Keratinocyte (primary cell): ENCODE measurements at regions not wholly inside any gene's neighbourhood (a gene's known extent, or its start where the extent isn't known, plus 50 kb on each side); places are given as distances from the start of the nearest gene placed in this dataset.

ENCODE experiments used
- CTCF ChIP-seq, 3 experiments: IDR thresholded peaks in 1 of 3; conservative IDR thresholded peaks in 1 of 3; optimal IDR thresholded peaks in 1 of 3; 2 replicates in 2 of 3; 3 replicates in 1 of 3; pipeline versions ENCODE3 to v1.5.1; 2011; ENCODE audit warnings: low read length in 3 of 3, mild to moderate bottlenecking in 3 of 3, moderate library complexity in 2 of 3, control low read depth in 1 of 3, inconsistent platforms in 1 of 3; ENCODE audit not compliant: insufficient read depth in 2 of 3; ENCODE audit errors: extremely low read depth in 1 of 3
- EZH2 ChIP-seq: IDR thresholded peaks from one replicate; pipeline ENCODE4 v1.6.1; 2012; ENCODE audit warnings: inconsistent platforms, mild to moderate bottlenecking, low read length, moderate library complexity

- no peak for TF ChIP-seq CTCF (optimal IDR thresholded peaks at IDR 0.05 in 1 of 3, IDR thresholded peaks at IDR 0.05 in 1 of 3, conservative IDR thresholded peaks at IDR 0.05 in 1 of 3; ENCODE audit: extremely low read depth in 1 of 3, insufficient read depth in 2 of 3, low read length in 3 of 3)
- no peak for TF ChIP-seq EZH2
These were observed 211.0 kb upstream of the TTC14 start for GRCh38 chr3:180391001-180391400.
